Stimulated activated CD4-positive, alpha-beta T cell treated with anti-CD3 and anti-CD28 coated beads, Interleukin-4, amount 100 ng/mL, for 24 hours (primary cell): ENCODE measurements at regions not wholly inside any gene's neighbourhood (a gene's known extent, or its start where the extent isn't known, plus 50 kb on each side); places are given as distances from the start of the nearest gene placed in this dataset.
"Not testable (repeated sequence)": the region's sequence is repeated elsewhere in the genome, so short reads cannot be mapped to it uniquely, and the experiment has no call there.

Experiments used
- DNase-seq: peaks from one replicate; pipeline ENCODE4 v3.0.0-alpha.2; 2020

- no peak for DNase-seq
Observed at GRCh38 chr2:236376566-236377244, 112.5 kb upstream of the ASB18 start.

GRCh38 chr2:236380051-236380612 is 115.9 kb upstream of the ASB18 start:
- no peak for DNase-seq

GRCh38 chr2:236381253-236381652 is 117.0 kb upstream of the ASB18 start:
- DNase-seq = not testable (repeated sequence)

- DNase-seq = not testable (repeated sequence)
Observed at GRCh38 chr2:236389284-236390216, 125.3 kb upstream of the ASB18 start.

GRCh38 chr2:236393101-236393500 is 128.9 kb upstream of the ASB18 start:
- DNase-seq = no peak

- DNase-seq = no peak
Observed at GRCh38 chr2:236393581-236393980, 129.4 kb upstream of the ASB18 start.

GRCh38 chr2:236394571-236394970 is 130.4 kb upstream of the ASB18 start:
- no peak for DNase-seq

- DNase-seq = no peak
Observed at GRCh38 chr2:236395067-236395466, 130.9 kb upstream of the ASB18 start.

GRCh38 chr2:236396818-236397350 is 132.7 kb upstream of the ASB18 start:
- DNase-seq = no peak

- DNase-seq = no peak
Observed at GRCh38 chr2:236397681-236398080, 133.5 kb upstream of the ASB18 start.

- DNase-seq = no peak
Observed at GRCh38 chr2:236399409-236399808, 135.2 kb upstream of the ASB18 start.

GRCh38 chr2:236400046-236400574 is 135.9 kb upstream of the ASB18 start:
- no peak for DNase-seq

GRCh38 chr2:236400594-236401360 is 136.6 kb upstream of the ASB18 start:
- no peak for DNase-seq

GRCh38 chr2:236402033-236402790 is 138.0 kb upstream of the ASB18 start:
- no peak for DNase-seq

- no peak for DNase-seq
Observed at GRCh38 chr2:236403125-236403524, 138.9 kb upstream of the ASB18 start.

- no peak for DNase-seq
Observed at GRCh38 chr2:236403811-236404210, 139.6 kb upstream of the ASB18 start.

- no peak for DNase-seq
Observed at GRCh38 chr2:236404346-236404745, 140.1 kb upstream of the ASB18 start.

GRCh38 chr2:236405357-236405756 is 141.2 kb upstream of the ASB18 start:
- no peak for DNase-seq

GRCh38 chr2:236408090-236408489 is 143.9 kb upstream of the ASB18 start:
- no peak for DNase-seq

- no peak for DNase-seq
Observed at GRCh38 chr2:236408786-236409185, 144.6 kb upstream of the ASB18 start.

- no peak for DNase-seq
Observed at GRCh38 chr2:236415684-236416444, 151.7 kb upstream of the ASB18 start.
